HepG2 (cell line): ENCODE measurements at regions not wholly inside any gene's neighbourhood (a gene's known extent, or its start where the extent isn't known, plus 50 kb on each side); places are given as distances from the start of the nearest gene placed in this dataset.

ENCODE experiments used
- ATAC-seq: fragments of 200-7000 bp; cut with Tn5 transposase; 3 replicates; pipeline ENCODE4 v1.9.1; 2020; ENCODE audit warnings: mild to moderate bottlenecking, moderate library complexity
- BruUV-seq: library from RNA; stranded (reverse); fragments of 400-500 nt; replicated peaks from 2 replicates; lab custom pipeline; 2021; lab: Mats Ljungman, UMichigan
- CTCF ChIA-PET: fragments of 300-600 bp; formaldehyde crosslinking; extraction: SDS; loops from one replicate; lab custom pipeline; 2021; ENCODE audit warnings: low total read pairs, inconsistent platforms, low intra/inter-chr PET ratio; lab: Yijun Ruan, JAX
- POLR2A ChIA-PET: fragments of 350-600 bp; sonication (Branson Sonifier 250); formaldehyde crosslinking; loops from one replicate; lab custom pipeline; 2020; ENCODE audit warnings: antibody characterized with exemption, inconsistent platforms; lab: Yijun Ruan, JAX
- DNase-seq: peaks from one replicate; pipeline ENCODE4 v3.0.0-alpha.2; 2015; ENCODE audit warnings: low spot score
- FAIRE-seq: peaks from 3 replicates; lab custom pipeline; 2011; peaks lifted over from hg19 to GRCh38; lab: Jason Lieb, UNC
- H2AFZ ChIP-seq: one replicate; pipeline ENCODE4 v1.6.1; 2011; ENCODE audit warnings: low read length, inconsistent platforms
- H3K27ac ChIP-seq: fragments of 300-600 bp; 3 replicates; pipeline ENCODE4 v1.8.0; 2011; ENCODE audit warnings: mixed run types, mild to moderate bottlenecking, mixed read lengths, low read length, inconsistent platforms; ENCODE audit not compliant: insufficient read depth; ENCODE audit errors: extremely low read length
- H3K27me3 ChIP-seq, 2 experiments: fragments of 200-600 bp in 1 of 2; 2 replicates in 1 of 2; 3 replicates in 1 of 2; pipeline versions ENCODE4 v1.6.0 to v1.8.0; 2011; ENCODE audit warnings: low read length in 2 of 2, mild to moderate bottlenecking in 2 of 2, moderate library complexity in 2 of 2, inconsistent platforms in 1 of 2; ENCODE audit not compliant: insufficient read depth in 2 of 2, control insufficient read depth in 1 of 2
- H3K36me3 ChIP-seq, 2 experiments: fragments of 200-600 bp in 1 of 2; replicated peaks in 1 of 2; 2 replicates in 1 of 2; 3 replicates in 1 of 2; pipeline versions ENCODE4 v1.5.1 to v1.8.0; 2011; ENCODE audit warnings: low read length in 2 of 2, inconsistent platforms in 1 of 2; ENCODE audit not compliant: insufficient read depth in 2 of 2, control insufficient read depth in 1 of 2
- H3K4me1 ChIP-seq: 2 replicates; pipeline ENCODE4 v1.5.1; 2012; ENCODE audit warnings: low read length, inconsistent platforms; ENCODE audit not compliant: insufficient read depth
- H3K4me2 ChIP-seq: 2 replicates; pipeline ENCODE4 v1.6.0; 2011; ENCODE audit warnings: low read depth, low read length, inconsistent platforms
- H3K4me3 ChIP-seq, 3 experiments: fragments of 200-600 bp in 1 of 3; sonication (generic), shearing (Covaris generic) in 1 of 3; replicated peaks in 1 of 3; 2 replicates each; pipeline ENCODE4 v1.5.1; 2011 to 2016; ENCODE audit warnings: low read length in 3 of 3, inconsistent platforms in 2 of 3, low read depth in 2 of 3, mild to moderate bottlenecking in 2 of 3, control low read depth in 1 of 3, mixed read lengths in 1 of 3; ENCODE audit not compliant: insufficient read depth in 1 of 3
- H3K79me2 ChIP-seq: one replicate; pipeline ENCODE4 v1.6.1; 2011; ENCODE audit warnings: low read length, inconsistent platforms; ENCODE audit not compliant: insufficient read depth
- H3K9ac ChIP-seq: 2 replicates; pipeline ENCODE4 v1.6.0; 2011; ENCODE audit warnings: mild to moderate bottlenecking, low read depth, low read length, inconsistent platforms; ENCODE audit not compliant: insufficient read depth
- H3K9me3 ChIP-seq: 2 replicates; pipeline ENCODE4 v1.5.1; 2012; ENCODE audit warnings: mild to moderate bottlenecking, low read length
- H4K20me1 ChIP-seq: 2 replicates; pipeline ENCODE4 v1.6.0; 2011; ENCODE audit warnings: inconsistent platforms, mild to moderate bottlenecking, low read length, moderate library complexity; ENCODE audit not compliant: insufficient read depth
- ATF1 ChIP-seq: IDR thresholded peaks from 2 replicates; pipeline ENCODE4 v1.6.1; 2016; ENCODE audit warnings: mild to moderate bottlenecking, control low read depth
- CCAR2 ChIP-seq: fragments of 200-400 bp; formaldehyde crosslinking; optimal IDR thresholded peaks from 2 replicates; pipeline ENCODE3; 2018; ENCODE audit warnings: low read depth, mild to moderate bottlenecking, low read length, moderate library complexity
- CSRNP2 ChIP-seq: sonication (generic); formaldehyde crosslinking; conservative IDR thresholded peaks from 2 replicates; pipeline ENCODE4 v1.8.0; 2022; ENCODE audit warnings: low read depth, missing genetic modification reagents
- GATAD2A ChIP-seq: IDR thresholded peaks from 2 replicates; pipeline ENCODE4 v1.6.1; 2016
- JUND ChIP-seq: sonication (generic); formaldehyde crosslinking; IDR thresholded peaks from 2 replicates; pipeline ENCODE4 v1.8.0; 2022; ENCODE audit warnings: mild to moderate bottlenecking, missing genetic modification reagents
- MATR3 ChIP-seq: sonication (generic); formaldehyde crosslinking; IDR thresholded peaks from 2 replicates; pipeline ENCODE4 v1.4.0; 2020; ENCODE audit warnings: missing genetic modification reagents
- RELA ChIP-seq: sonication (generic); formaldehyde crosslinking; IDR thresholded peaks from 2 replicates; pipeline ENCODE4 v1.4.0; 2020; ENCODE audit warnings: missing genetic modification reagents
- SIX1 ChIP-seq: sonication (generic); formaldehyde crosslinking; IDR thresholded peaks from 2 replicates; pipeline ENCODE4 v1.4.0; 2020; ENCODE audit warnings: missing genetic modification reagents, borderline replicate concordance
- SYNCRIP ChIP-seq: fragments of 200-400 bp; formaldehyde crosslinking; IDR thresholded peaks from 2 replicates; pipeline ENCODE4 v1.6.1; 2018; ENCODE audit warnings: mild to moderate bottlenecking, low read depth, low read length; ENCODE audit not compliant: insufficient read depth
- ZNF10 ChIP-seq: sonication (generic); formaldehyde crosslinking; IDR thresholded peaks from 2 replicates; pipeline ENCODE4 v1.4.0; 2020; ENCODE audit warnings: mild to moderate bottlenecking, low read depth, missing genetic modification reagents, borderline replicate concordance
- ZNF160 ChIP-seq: sonication (generic); formaldehyde crosslinking; IDR thresholded peaks from 2 replicates; pipeline ENCODE4 v1.8.0; 2022; ENCODE audit warnings: mild to moderate bottlenecking, inconsistent platforms, missing genetic modification reagents
- ZNF205 ChIP-seq: IDR thresholded peaks from 2 replicates; pipeline ENCODE4 v1.6.1; 2018; ENCODE audit warnings: missing biosample characterization, missing genetic modification reagents
- ZNF234 ChIP-seq: sonication (generic); formaldehyde crosslinking; conservative IDR thresholded peaks from 2 replicates; pipeline ENCODE4 v1.5.1; 2020; ENCODE audit warnings: mild to moderate bottlenecking, missing genetic modification reagents
- ZNF335 ChIP-seq: sonication (generic); formaldehyde crosslinking; IDR thresholded peaks from 2 replicates; pipeline ENCODE4 v1.4.0; 2020; ENCODE audit warnings: missing genetic modification reagents
- ZNF644 ChIP-seq: IDR thresholded peaks from 2 replicates; pipeline ENCODE4 v1.6.1; 2016; ENCODE audit warnings: low read depth
- ZNF660 ChIP-seq: sonication (generic); formaldehyde crosslinking; IDR thresholded peaks from 2 replicates; pipeline ENCODE4 v1.5.1; 2020; ENCODE audit warnings: mild to moderate bottlenecking, low read depth, missing genetic modification reagents, borderline replicate concordance
- ZNF788 ChIP-seq: sonication (generic); formaldehyde crosslinking; IDR thresholded peaks from 2 replicates; pipeline ENCODE4 v1.5.0; 2020; ENCODE audit warnings: mild to moderate bottlenecking, missing genetic modification reagents, borderline replicate concordance
- ZNF790 ChIP-seq: sonication (generic); formaldehyde crosslinking; IDR thresholded peaks from 2 replicates; pipeline ENCODE4 v1.8.0; 2022; ENCODE audit warnings: missing genetic modification reagents, mild to moderate bottlenecking, borderline replicate concordance
- WGBS: methylation state at CpG from one replicate; pipeline ENCODE4 v1.1.6; 2017; ENCODE audit warnings: low lambda C conversion rate; 5-methylcytosine and 5-hydroxymethylcytosine counted together
- in situ Hi-C: cut with HindIII; loops from 2 replicates; pipeline ENCODE4 v1.10.0; 2017; ENCODE audit warnings: low pct_unique_long_range_greater_than_20kb; ENCODE audit not compliant: extremely low pct_ligation_motif_present
- intact Hi-C: fragments of 100-400 bp; cut with micrococcal nuclease; formaldehyde crosslinking; loops from one replicate; pipeline ENCODE4 v1.10.0; 2022; ENCODE audit not compliant: unreplicated experiment

GRCh38 chr2:145811276-145812164, 1291.6 kb upstream of the ZEB2 start:
- no peaks in the 10 kb centered on the region for H3K36me3 ChIP-seq
- ChIA-PET POLR2A (interaction anchor here (2.1 kb wide), 1 partner anchor 11 kb away, joined by 8 read pairs; no protein-coding TSS in a partner anchor), CTCF (no interaction called here)
- no peaks in the 10 kb centered on the region for H3K27me3 ChIP-seq
- intact Hi-C loops, result loop anchor here (1.0 kb wide), 1 partner anchor 9 kb away; no protein-coding TSS in a partner anchor
- DNase-seq, result no peak
- peaks cover 11% of the 10 kb centered on the region; the same call in 1 of the 2 replicates for H3K4me1 ChIP-seq
- no TSS peak for BruUV-seq
- no peak overlapping the region for H3K4me3 ChIP-seq
- H3K9me3 ChIP-seq, result no peaks in the 10 kb centered on the region
- WGBS, result 68% methylated on average over 6 of the region's 6 CpGs
- H3K4me2 ChIP-seq, result no peak overlapping the region
- H3K9ac ChIP-seq, result no peak overlapping the region
- peak overlapping the region; percentile 39 for H2AFZ ChIP-seq
- no peaks in the 10 kb centered on the region for H4K20me1 ChIP-seq
- in situ Hi-C loops, result no loop called here
- no peaks in the 10 kb centered on the region for H3K79me2 ChIP-seq
- ATAC-seq, result no peak
- no peak for FAIRE-seq
- H3K27ac ChIP-seq, result no peak overlapping the region
- TF ChIP-seq ZNF644 (CRISPR knock-in tag) (0 out of 2 replicates have a peak, but pooled peaks have one; percentile 10), ZNF205 (no peak), ZNF160 (CRISPR knock-in tag) (no peak), ZNF335 (CRISPR knock-in tag) (no peak), ZNF790 (CRISPR knock-in tag) (no peak), JUND (CRISPR knock-in tag) (no peak), SYNCRIP (no peak), ATF1 (CRISPR knock-in tag) (no peak)

GRCh38 chr2:145807968-145808367, 1288.0 kb upstream of the ZEB2 start:
- Histone ChIP-seq H3K27ac (no peak overlapping the region), H3K4me3 (no peak overlapping the region), H3K9ac (no peak overlapping the region), H3K27me3 (no peaks in the 10 kb centered on the region), H3K36me3 (no peaks in the 10 kb centered on the region), H3K79me2 (no peaks in the 10 kb centered on the region), H4K20me1 (no peaks in the 10 kb centered on the region), H3K4me2 (no peak overlapping the region), H3K4me1 (peaks cover 20% of the 10 kb centered on the region; the same call in 1 of the 2 replicates), H2AFZ (no peak overlapping the region), H3K9me3 (no peaks in the 10 kb centered on the region)
- FAIRE-seq (no peak), ATAC-seq (no peak), DNase-seq (no peak)
- intact Hi-C loops (no loop called here), in situ Hi-C loops (no loop called here)
- ChIA-PET CTCF (no interaction called here), POLR2A (no interaction called here)
- no TSS peak for BruUV-seq
- TF ChIP-seq ZNF234 (CRISPR knock-in tag) (no peak), RELA (CRISPR knock-in tag) (no peak), CCAR2 (no peak), GATAD2A (CRISPR knock-in tag) (no peak), ZNF10 (CRISPR knock-in tag) (no peak), CSRNP2 (CRISPR knock-in tag) (no peak), SIX1 (CRISPR knock-in tag) (no peak), MATR3 (CRISPR knock-in tag) (no peak), ZNF788 (CRISPR knock-in tag) (no peak), ZNF660 (CRISPR knock-in tag) (no peak)
